HCT116 (cell line): ENCODE measurements at regions not wholly inside any gene's neighbourhood (a gene's known extent, or its start where the extent isn't known, plus 50 kb on each side); places are given as distances from the start of the nearest gene placed in this dataset.

Experiments used
- ATAC-seq: fragments of 200-7000 bp; cut with Tn5 transposase; 2 replicates; pipeline ENCODE4 v1.9.1; 2020; ENCODE audit warnings: mild to moderate bottlenecking, moderate library complexity
- BruUV-seq: library from RNA; stranded (reverse); fragments of 400-500 nt; replicated peaks from 2 replicates; lab custom pipeline; 2021; lab: Mats Ljungman, UMichigan
- CTCF ChIA-PET: fragments of 300-600 bp; sonication (Branson Sonifier 250); formaldehyde crosslinking; loops from one replicate; lab custom pipeline; 2021; ENCODE audit warnings: antibody characterized with exemption; lab: Charles Lee
- POLR2A ChIA-PET: fragments of 300-600, 350-600 bp; sonication (Branson Sonifier 250); formaldehyde crosslinking; loops from one replicate; lab custom pipeline; 2021; ENCODE audit warnings: antibody characterized with exemption; lab: Charles Lee
- RAD21 ChIA-PET, 2 experiments: fragments of 300-600 bp; sonication (Branson Sonifier 250); formaldehyde crosslinking; loops; one replicate each; lab custom pipeline; 2023; ENCODE audit warnings: low total read pairs in 2 of 2; ENCODE audit not compliant: uncharacterized antibody in 2 of 2, unreplicated experiment in 2 of 2, low non-redundant PET in 1 of 2; lab: Charles Lee
- DNase-seq: peaks from one replicate; pipeline ENCODE4 v3.0.0-alpha.2; 2010; ENCODE audit warnings: low read depth, low spot score
- H2AFZ ChIP-seq: fragments of 200-600 bp; shearing (Covaris generic), sonication (generic); 2 replicates; pipeline ENCODE4 v1.6.1; 2017; ENCODE audit warnings: low read depth, mixed run types, mixed read lengths, antibody characterized with exemption, low read length; ENCODE audit not compliant: poor library complexity, severe bottlenecking
- H3K27ac ChIP-seq: 2 replicates; pipeline ENCODE4 v1.5.1; 2012; ENCODE audit warnings: low read depth, low read length
- H3K27me3 ChIP-seq: fragments of 200-600 bp; sonication (generic); 2 replicates; pipeline ENCODE4 v1.6.1; 2016; ENCODE audit warnings: mixed run types, low read length, mixed read lengths; ENCODE audit not compliant: insufficient read depth
- H3K36me3 ChIP-seq, 2 experiments: fragments of 200-500 bp in 1 of 2; fragments of 200-600 bp in 1 of 2; sonication (Bioruptor generic) in 1 of 2; sonication (generic) in 1 of 2; 2 replicates each; pipeline versions ENCODE4 v1.5.1 to v1.6.1; 2014 to 2016; ENCODE audit warnings: low read length in 2 of 2, inconsistent platforms in 1 of 2, mixed read lengths in 1 of 2, mixed run types in 1 of 2; ENCODE audit not compliant: insufficient read depth in 2 of 2, control insufficient read depth in 1 of 2
- H3K4me1 ChIP-seq, 2 experiments: fragments of 200-600 bp in 1 of 2; sonication (generic) in 1 of 2; 2 replicates each; pipeline versions ENCODE4 v1.5.1 to v1.6.1; 2012 to 2017; ENCODE audit warnings: low read length in 2 of 2, inconsistent platforms in 1 of 2, mild to moderate bottlenecking in 1 of 2, mixed read lengths in 1 of 2, mixed run types in 1 of 2, moderate library complexity in 1 of 2; ENCODE audit not compliant: insufficient read depth in 2 of 2, control insufficient read depth in 1 of 2
- H3K4me2 ChIP-seq: fragments of 200-600 bp; sonication (generic); 2 replicates; pipeline ENCODE4 v1.6.1; 2017; ENCODE audit warnings: mixed run types, low read length, mixed read lengths
- H3K4me3 ChIP-seq, 2 experiments: fragments of 200-600 bp in 1 of 2; sonication (generic) in 1 of 2; replicated peaks in 1 of 2; 2 replicates each; pipeline ENCODE4 v1.5.1; 2011 to 2016; ENCODE audit warnings: low read length in 2 of 2, control low read depth in 1 of 2, low read depth in 1 of 2, mild to moderate bottlenecking in 1 of 2, mixed read lengths in 1 of 2, mixed run types in 1 of 2
- H3K79me2 ChIP-seq: fragments of 200-600 bp; sonication (generic); 2 replicates; pipeline ENCODE4 v1.6.1; 2017; ENCODE audit warnings: mild to moderate bottlenecking, mixed run types, low read length, moderate library complexity, mixed read lengths; ENCODE audit not compliant: insufficient read depth
- H3K9ac ChIP-seq: fragments of 200-600 bp; sonication (generic); 2 replicates; pipeline ENCODE4 v1.6.1; 2016; ENCODE audit warnings: low read length, mixed read lengths
- H3K9me2 ChIP-seq: fragments of 200-600 bp; sonication (generic), shearing (Covaris generic); 2 replicates; pipeline ENCODE4 v1.6.1; 2017; ENCODE audit warnings: mixed run types, mild to moderate bottlenecking, moderate library complexity; ENCODE audit not compliant: insufficient read depth
- H3K9me3 ChIP-seq, 2 experiments: fragments of 200-500 bp in 1 of 2; fragments of 200-600 bp in 1 of 2; sonication (Bioruptor generic) in 1 of 2; sonication (generic) in 1 of 2; 2 replicates each; pipeline ENCODE4 v1.6.1; 2014 to 2017; ENCODE audit warnings: low read length in 2 of 2, mixed read lengths in 2 of 2, inconsistent platforms in 1 of 2, low read depth in 1 of 2, mild to moderate bottlenecking in 1 of 2, mixed run types in 1 of 2, moderate library complexity in 1 of 2; ENCODE audit not compliant: control insufficient read depth in 1 of 2, insufficient read depth in 1 of 2
- H4K20me1 ChIP-seq: fragments of 200-600 bp; sonication (generic), shearing (Covaris generic); 2 replicates; pipeline ENCODE4 v1.6.1; 2017; ENCODE audit warnings: mixed run types, mild to moderate bottlenecking, moderate library complexity; ENCODE audit not compliant: insufficient read depth
- ATF3 ChIP-seq: IDR thresholded peaks from 2 replicates; pipeline ENCODE4 v1.6.1; 2012
- CBX3 ChIP-seq: IDR thresholded peaks from 2 replicates; pipeline ENCODE4 v1.6.1; 2012; ENCODE audit warnings: low read depth
- CEBPB ChIP-seq: IDR thresholded peaks from 2 replicates; pipeline ENCODE4 v1.6.1; 2012; ENCODE audit warnings: low read depth
- CTCF ChIP-seq, 3 experiments: fragments of 200-600 bp in 1 of 3; sonication (generic) in 1 of 3; IDR thresholded peaks in 2 of 3; conservative IDR thresholded peaks in 1 of 3; 2 replicates each; pipeline ENCODE4 v1.5.1; 2012 to 2017; ENCODE audit warnings: low read depth in 2 of 3, low read length in 2 of 3, antibody characterized with exemption in 1 of 3, borderline replicate concordance in 1 of 3, control low read depth in 1 of 3, mild to moderate bottlenecking in 1 of 3, mixed read lengths in 1 of 3, mixed run types in 1 of 3, moderate library complexity in 1 of 3; ENCODE audit not compliant: insufficient read depth in 1 of 3
- EZH2 ChIP-seq: fragments of 200-600 bp; sonication (generic); IDR thresholded peaks from 2 replicates; pipeline ENCODE4 v1.6.1; 2017; ENCODE audit warnings: antibody characterized with exemption, mixed run types
- FOSL1 ChIP-seq: IDR thresholded peaks from 2 replicates; pipeline ENCODE4 v1.6.1; 2012; ENCODE audit warnings: low read depth
- JUND ChIP-seq: IDR thresholded peaks from 2 replicates; pipeline ENCODE4 v1.6.1; 2012
- POLR2AphosphoS5 ChIP-seq: IDR thresholded peaks from 2 replicates; pipeline ENCODE4 v1.6.1; 2011; ENCODE audit warnings: mild to moderate bottlenecking, low read depth, low read length, moderate library complexity
- RAD21 ChIP-seq: IDR thresholded peaks from 2 replicates; pipeline ENCODE4 v1.6.1; 2012; ENCODE audit warnings: low read depth, mild to moderate bottlenecking
- REST ChIP-seq: IDR thresholded peaks from 2 replicates; pipeline ENCODE4 v1.6.1; 2012; ENCODE audit warnings: low read depth
- SIN3A ChIP-seq: IDR thresholded peaks from 2 replicates; pipeline ENCODE4 v1.6.1; 2012; ENCODE audit warnings: low read depth
- SP1 ChIP-seq: IDR thresholded peaks from 2 replicates; pipeline ENCODE4 v1.6.1; 2012; ENCODE audit warnings: low read depth
- SRF ChIP-seq: IDR thresholded peaks from 2 replicates; pipeline ENCODE4 v1.6.1; 2012; ENCODE audit warnings: low read depth
- TCF7L2 ChIP-seq: IDR thresholded peaks from 2 replicates; pipeline ENCODE4 v1.7.0; 2011; ENCODE audit warnings: borderline replicate concordance, inconsistent platforms; ENCODE audit not compliant: insufficient read depth, insufficient read length; ENCODE audit errors: extremely low read depth
- YY1 ChIP-seq: IDR thresholded peaks from 2 replicates; pipeline ENCODE4 v1.6.1; 2011; ENCODE audit warnings: low read length, low read depth, moderate library complexity, mild to moderate bottlenecking; ENCODE audit not compliant: insufficient replicate concordance; ENCODE audit errors: extremely low read depth
- ZBTB33 ChIP-seq: IDR thresholded peaks from 2 replicates; pipeline ENCODE4 v1.6.1; 2011; ENCODE audit warnings: mild to moderate bottlenecking, low read length, moderate library complexity; ENCODE audit not compliant: insufficient replicate concordance; ENCODE audit errors: extremely low read depth
- ZNF274 ChIP-seq: fragments of 200-500 bp; sonication (Bioruptor generic); IDR thresholded peaks from 2 replicates; pipeline ENCODE4 v1.6.1; 2014; ENCODE audit warnings: mild to moderate bottlenecking, low read depth, low read length, inconsistent platforms
- intact Hi-C: fragments of 100-400 bp; cut with micrococcal nuclease; formaldehyde crosslinking; loops from 2 replicates; pipeline ENCODE4 v1.10.0; 2022
- TF ChIP-seq, protein P1 (sequence below): IDR thresholded peaks from 2 replicates; pipeline ENCODE4 v1.6.1; 2012

DNA sequence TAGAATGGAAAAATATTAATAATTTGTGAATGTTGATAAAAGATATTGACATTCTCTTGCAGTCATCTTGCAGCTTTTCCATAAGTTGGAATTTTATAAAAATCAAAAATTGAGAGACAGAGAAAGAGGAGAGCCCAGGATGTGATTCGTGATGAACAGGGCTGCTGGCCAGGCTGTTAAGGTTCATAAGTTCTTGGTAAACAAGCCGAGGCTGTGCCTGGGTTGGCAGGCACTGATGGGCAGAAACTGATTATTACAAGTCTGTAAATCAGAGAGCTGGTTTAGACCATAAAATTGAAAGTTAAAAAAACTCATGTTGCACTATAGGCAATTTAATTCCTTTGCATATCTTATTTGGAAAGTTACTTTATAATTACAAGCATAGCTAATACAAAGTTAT, 533.7 kb downstream of the HAPSTR1 start:
- POLR2A ChIA-PET, result no interaction called here

More for the DNA sequence above, 533.7 kb downstream of the HAPSTR1 start:
- no peaks in the 10 kb centered on the region for H3K9me2 ChIP-seq
- CTCF ChIA-PET, result no interaction called here
- BruUV-seq, result no TSS peak
- no peaks in the 10 kb centered on the region for H4K20me1 ChIP-seq
- no peak overlapping the region for H3K27ac ChIP-seq
- peaks cover 16% of the 10 kb centered on the region for H3K27me3 ChIP-seq
- TF ChIP-seq ZNF274 (no peak), RAD21 (no peak), CBX3 (no peak), YY1 (no peak), TCF7L2 (no peak), JUND (no peak), ZBTB33 (no peak), REST (no peak), CEBPB (no peak), CTCF (IDR thresholded peaks at IDR 0.05 in 2 of 3, conservative IDR thresholded peaks at IDR 0.05 in 1 of 3; ENCODE audit: borderline replicate concordance in 1 of 3, insufficient read depth in 1 of 3, low read depth in 2 of 3, low read length in 2 of 3) (no peak), POLR2AphosphoS5 (no peak), SRF (no peak), SP1 (no peak), EZH2 (no peak), FOSL1 (no peak), SIN3A (no peak), ATF3 (no peak)
- TF ChIP-seq, protein P1, sequence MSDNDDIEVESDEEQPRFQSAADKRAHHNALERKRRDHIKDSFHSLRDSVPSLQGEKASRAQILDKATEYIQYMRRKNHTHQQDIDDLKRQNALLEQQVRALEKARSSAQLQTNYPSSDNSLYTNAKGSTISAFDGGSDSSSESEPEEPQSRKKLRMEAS, result no peak
- ATAC-seq, result no peak
- no peak for DNase-seq
- no peak overlapping the region for H3K9ac ChIP-seq
- no peak overlapping the region for H2AFZ ChIP-seq
- no peak overlapping the region for H3K4me3 ChIP-seq
- no peaks in the 10 kb centered on the region for H3K79me2 ChIP-seq
- intact Hi-C loops, result no loop called here
- H3K36me3 ChIP-seq, result no peaks in the 10 kb centered on the region
- RAD21 ChIA-PET, result no interaction called here
- H3K4me1 ChIP-seq, result no peaks in the 10 kb centered on the region
- no peak overlapping the region for H3K4me2 ChIP-seq
- H3K9me3 ChIP-seq, result no peaks in the 10 kb centered on the region
